ENCODE measurements at regions not wholly inside any gene's neighbourhood (a gene's known extent, or its start where the extent isn't known, plus 50 kb on each side); places are given as distances from the start of the nearest gene placed in this dataset.

DNA sequence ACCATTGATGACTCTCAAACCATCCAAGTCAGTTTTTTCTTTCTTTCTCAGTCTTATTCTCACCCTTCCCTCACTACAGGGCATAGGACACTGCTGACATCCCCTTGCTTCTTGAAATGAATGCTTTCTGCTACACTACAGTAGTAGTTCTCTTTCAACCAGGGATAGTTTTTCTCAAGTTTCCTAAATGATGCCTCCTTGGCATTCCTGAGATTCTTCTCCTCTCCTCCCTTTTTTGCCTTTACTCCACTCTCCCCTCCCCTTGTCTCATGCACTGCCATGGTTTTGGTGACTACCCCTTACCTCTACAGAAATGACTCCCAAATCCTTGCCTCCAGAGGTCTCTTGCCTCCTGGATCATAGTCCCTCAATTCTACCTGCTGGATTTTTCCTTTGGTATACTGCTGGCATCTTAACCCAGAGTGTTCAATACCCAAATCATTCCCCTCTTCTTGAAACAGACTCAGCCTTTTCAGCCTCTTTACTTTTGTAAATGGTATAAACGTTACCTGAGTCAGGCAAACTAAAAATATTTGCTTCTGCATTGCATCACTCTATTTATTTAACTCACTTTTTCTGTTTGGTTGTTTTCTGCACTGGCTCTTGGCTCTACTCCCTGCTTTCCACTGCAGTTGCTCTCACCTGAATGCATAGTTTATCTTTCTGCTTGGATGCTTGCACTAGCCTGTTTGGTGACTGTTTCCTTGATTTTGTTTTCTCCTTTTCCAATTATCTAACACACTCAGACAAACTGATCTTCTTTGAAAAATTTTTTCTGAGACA is 211.6 kb upstream of the IGF1 start:
- DNase-seq (ENCODE audit: extremely low spot score): no peak
- no peaks in the 10 kb centered on the region for H3K27me3 ChIP-seq
- no peak overlapping the region for H3K27ac ChIP-seq (replicated peaks in 1 of 4)
- TF ChIP-seq, protein P1, sequence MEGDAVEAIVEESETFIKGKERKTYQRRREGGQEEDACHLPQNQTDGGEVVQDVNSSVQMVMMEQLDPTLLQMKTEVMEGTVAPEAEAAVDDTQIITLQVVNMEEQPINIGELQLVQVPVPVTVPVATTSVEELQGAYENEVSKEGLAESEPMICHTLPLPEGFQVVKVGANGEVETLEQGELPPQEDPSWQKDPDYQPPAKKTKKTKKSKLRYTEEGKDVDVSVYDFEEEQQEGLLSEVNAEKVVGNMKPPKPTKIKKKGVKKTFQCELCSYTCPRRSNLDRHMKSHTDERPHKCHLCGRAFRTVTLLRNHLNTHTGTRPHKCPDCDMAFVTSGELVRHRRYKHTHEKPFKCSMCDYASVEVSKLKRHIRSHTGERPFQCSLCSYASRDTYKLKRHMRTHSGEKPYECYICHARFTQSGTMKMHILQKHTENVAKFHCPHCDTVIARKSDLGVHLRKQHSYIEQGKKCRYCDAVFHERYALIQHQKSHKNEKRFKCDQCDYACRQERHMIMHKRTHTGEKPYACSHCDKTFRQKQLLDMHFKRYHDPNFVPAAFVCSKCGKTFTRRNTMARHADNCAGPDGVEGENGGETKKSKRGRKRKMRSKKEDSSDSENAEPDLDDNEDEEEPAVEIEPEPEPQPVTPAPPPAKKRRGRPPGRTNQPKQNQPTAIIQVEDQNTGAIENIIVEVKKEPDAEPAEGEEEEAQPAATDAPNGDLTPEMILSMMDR (IDR thresholded peaks at IDR 0.05): no peak
- no peak for TF ChIP-seq POLR2AphosphoS5 (IDR thresholded peaks at IDR 0.05)
- TF ChIP-seq POLR2A (IDR thresholded peaks at IDR 0.05; ENCODE audit: low read depth): no peak
- TF ChIP-seq EP300 (IDR thresholded peaks at IDR 0.05): no peak
- 45% methylated on average over 1 of the region's 1 CpG for WGBS
- intact Hi-C loops (cut with DNase I): no loop called here
- H3K4me1 ChIP-seq: no peaks in the 10 kb centered on the region
- no peaks in the 10 kb centered on the region for H3K36me3 ChIP-seq
- no peaks in the 10 kb centered on the region for H3K9me3 ChIP-seq
- no peak overlapping the region for H3K4me3 ChIP-seq

DNA sequence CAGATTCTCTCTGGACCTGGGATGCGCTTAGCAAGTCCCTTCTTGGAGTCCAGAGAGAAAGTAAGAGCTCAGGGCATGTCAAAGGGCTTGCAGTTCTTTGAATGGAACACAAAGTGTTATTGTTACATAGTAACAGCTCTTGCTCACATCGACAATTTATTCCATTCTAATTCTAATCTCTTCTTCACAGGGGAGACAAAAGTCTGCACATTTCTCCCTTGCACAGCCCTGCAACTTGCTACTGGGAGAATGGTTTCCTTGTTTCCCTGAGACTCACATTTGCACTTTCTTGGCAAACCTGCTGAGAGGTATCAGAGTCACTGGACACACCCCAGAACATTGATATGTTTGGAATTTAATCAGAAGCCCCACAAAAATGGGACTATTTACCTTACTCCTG is 209.9 kb upstream of the IGF1 start:
- TF ChIP-seq, protein P1 (IDR thresholded peaks at IDR 0.05): no peak
- no peak for TF ChIP-seq POLR2A (IDR thresholded peaks at IDR 0.05; ENCODE audit: low read depth)
- TF ChIP-seq EP300 (IDR thresholded peaks at IDR 0.05): no peak
- no peaks in the 10 kb centered on the region for H3K27me3 ChIP-seq
- intact Hi-C loops (cut with DNase I): no loop called here

DNA sequence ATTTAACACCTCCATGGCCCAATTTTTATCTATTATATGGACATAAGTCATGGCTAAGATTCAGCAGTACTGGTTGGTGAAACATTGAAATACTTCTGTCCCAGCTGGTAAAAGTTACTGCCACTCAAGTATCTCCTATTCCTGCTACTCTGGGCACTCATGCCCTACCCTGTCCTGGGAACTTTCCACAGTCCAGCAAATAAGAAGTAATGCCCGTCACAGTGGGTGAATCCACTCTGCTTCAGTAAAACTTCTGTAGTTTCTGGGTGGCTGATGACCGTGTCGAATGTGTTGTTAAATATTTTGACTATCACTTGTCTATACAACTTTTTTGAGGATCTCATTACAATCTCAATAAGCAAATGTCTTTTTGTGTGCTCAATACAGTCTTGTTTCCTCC is 209.3 kb upstream of the IGF1 start:
- no peaks in the 10 kb centered on the region for H3K36me3 ChIP-seq
- H3K27me3 ChIP-seq: no peaks in the 10 kb centered on the region
- H3K9me3 ChIP-seq: no peaks in the 10 kb centered on the region
- WGBS: 88% methylated on average over 3 of the region's 3 CpGs
- no peak overlapping the region for H3K27ac ChIP-seq (replicated peaks in 1 of 4)
- intact Hi-C loops (cut with DNase I): no loop called here
- TF ChIP-seq EP300 (IDR thresholded peaks at IDR 0.05) (no peak), POLR2A (IDR thresholded peaks at IDR 0.05; ENCODE audit: low read depth) (no peak), POLR2AphosphoS5 (IDR thresholded peaks at IDR 0.05) (no peak)
- TF ChIP-seq, protein P1 (IDR thresholded peaks at IDR 0.05): no peak
- H3K4me1 ChIP-seq: no peaks in the 10 kb centered on the region
- H3K4me3 ChIP-seq: no peak overlapping the region
- no peak for DNase-seq (ENCODE audit: extremely low spot score)

More for the DNA sequence above, 209.9 kb upstream of the IGF1 start:
- H3K27ac ChIP-seq (replicated peaks in 1 of 4): no peak overlapping the region
- H3K36me3 ChIP-seq: no peaks in the 10 kb centered on the region
- no peak overlapping the region for H3K4me3 ChIP-seq
- no peak for DNase-seq (ENCODE audit: extremely low spot score)
- no peaks in the 10 kb centered on the region for H3K4me1 ChIP-seq
- WGBS: 88% methylated on average over 2 of the region's 2 CpGs
- no peaks in the 10 kb centered on the region for H3K9me3 ChIP-seq

DNA sequence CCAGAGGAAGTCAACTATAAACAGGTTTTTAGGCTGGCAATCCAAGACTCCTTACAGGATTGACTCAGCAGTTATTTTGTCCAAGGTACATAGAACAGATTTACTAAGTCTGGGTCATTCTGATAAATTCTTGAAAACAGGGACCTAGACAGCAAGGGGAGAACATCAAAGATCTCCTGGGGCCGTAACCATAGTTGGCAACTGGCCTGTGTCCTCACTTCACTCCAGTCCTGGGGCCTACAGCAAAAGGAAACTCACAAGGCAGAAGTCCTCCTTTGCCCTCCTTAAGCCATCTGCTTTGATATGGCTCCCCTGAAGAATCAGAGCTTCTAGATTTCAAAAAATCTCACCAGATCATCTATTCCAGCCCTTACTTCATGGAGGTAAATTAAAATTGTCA is 207.2 kb upstream of the IGF1 start:
- TF ChIP-seq POLR2A (IDR thresholded peaks at IDR 0.05; ENCODE audit: low read depth) (no peak), EP300 (IDR thresholded peaks at IDR 0.05) (no peak), POLR2AphosphoS5 (IDR thresholded peaks at IDR 0.05) (no peak)
- TF ChIP-seq, protein P1 (IDR thresholded peaks at IDR 0.05): no peak
- intact Hi-C loops (cut with DNase I): no loop called here
- 54% methylated on average over 1 of the region's 1 CpG for WGBS
- Histone ChIP-seq H3K27ac (replicated peaks in 1 of 4) (no peak overlapping the region), H3K27me3 (no peaks in the 10 kb centered on the region), H3K36me3 (no peaks in the 10 kb centered on the region), H3K4me3 (no peak overlapping the region), H3K4me1 (no peaks in the 10 kb centered on the region), H3K9me3 (no peaks in the 10 kb centered on the region)
- DNase-seq (ENCODE audit: extremely low spot score): no peak

DNA sequence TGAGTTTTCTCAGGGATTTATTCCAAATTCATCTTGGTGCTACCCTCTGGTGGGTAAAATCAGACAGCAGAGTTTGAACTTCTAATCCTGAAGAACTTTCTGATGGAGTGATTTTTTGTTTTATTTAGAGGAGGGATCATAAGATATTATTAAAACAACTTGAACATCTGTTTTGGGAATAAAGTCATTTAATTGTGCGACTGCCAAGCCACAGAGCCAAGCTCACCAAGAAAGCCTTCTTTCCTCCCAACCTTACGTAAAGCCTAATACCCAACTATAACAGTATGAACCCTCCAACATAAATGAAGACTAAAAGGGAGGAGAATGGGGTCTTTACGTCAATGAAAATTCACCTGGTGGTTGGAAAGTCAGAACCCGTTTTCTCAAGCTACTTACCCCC is 205.5 kb upstream of the IGF1 start:
- Histone ChIP-seq H3K9me3 (no peaks in the 10 kb centered on the region), H3K4me1 (no peaks in the 10 kb centered on the region), H3K27ac (replicated peaks in 1 of 4) (no peak overlapping the region), H3K36me3 (no peaks in the 10 kb centered on the region), H3K4me3 (no peak overlapping the region), H3K27me3 (no peaks in the 10 kb centered on the region)
- DNase-seq (ENCODE audit: extremely low spot score): no peak
- TF ChIP-seq EP300 (IDR thresholded peaks at IDR 0.05): no peak
- TF ChIP-seq, protein P1 (IDR thresholded peaks at IDR 0.05): no peak
- no peak for TF ChIP-seq POLR2AphosphoS5 (IDR thresholded peaks at IDR 0.05)
- no peak for TF ChIP-seq POLR2A (IDR thresholded peaks at IDR 0.05; ENCODE audit: low read depth)
- intact Hi-C loops (cut with DNase I): no loop called here
- 91% methylated on average over 4 of the region's 4 CpGs for WGBS
